Gastrocnemius medialis (tissue), 4 donors: ENCODE measurements at regions not wholly inside any gene's neighbourhood (a gene's known extent, or its start where the extent isn't known, plus 50 kb on each side); places are given as distances from the start of the nearest gene placed in this dataset.

Experiments
- POLR2A ChIP-seq, 2 donors: fragments of 450-650 bp; IDR thresholded peaks; one replicate each; pipeline ENCODE4 v1.6.1; 2017; ENCODE audit warnings: antibody characterized with exemption in 2 of 2, mild to moderate bottlenecking in 2 of 2, moderate library complexity in 2 of 2
- TF ChIP-seq, protein P1 (sequence below), 5 experiments: fragments of 450-650 bp in 3 of 5; fragments of 200-600 bp in 2 of 5; sonication (generic) in 2 of 5; IDR thresholded peaks in 4 of 5; conservative IDR thresholded peaks in 1 of 5; 1 replicate in 4 of 5; 2 replicates in 1 of 5; pipeline ENCODE4 v1.5.1; 2016 to 2019; ENCODE audit warnings: antibody characterized with exemption in 5 of 5, mild to moderate bottlenecking in 3 of 5, moderate library complexity in 3 of 5

DNA sequence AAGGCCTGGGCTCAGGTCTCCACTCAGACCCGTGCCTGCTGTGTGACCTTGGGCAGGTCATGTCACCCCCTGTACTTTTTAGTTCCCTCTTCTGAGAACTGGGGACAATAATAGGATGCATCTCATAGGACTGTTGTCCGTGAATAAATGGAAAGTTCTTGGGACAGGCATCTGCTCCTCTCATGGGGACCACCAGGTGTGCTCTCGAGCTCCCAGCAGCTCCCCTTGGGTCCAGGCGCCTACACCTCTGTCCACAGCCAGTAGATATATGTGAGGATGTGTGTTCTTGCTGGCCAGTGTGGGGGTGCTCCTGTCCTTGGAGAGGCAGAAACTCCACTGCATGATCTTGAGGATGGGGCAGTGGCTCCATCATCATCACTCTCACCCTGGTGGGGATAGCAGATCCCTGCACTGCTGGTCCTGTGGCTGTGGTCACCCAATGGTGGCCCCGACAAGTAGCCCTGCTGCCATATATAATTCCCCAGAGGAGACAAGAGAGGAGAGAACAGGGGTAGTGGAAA is 257.6 kb upstream of the TLE3 start:
- no peak for TF ChIP-seq POLR2A (IDR thresholded peaks at IDR 0.05)
- TF ChIP-seq, protein P1, sequence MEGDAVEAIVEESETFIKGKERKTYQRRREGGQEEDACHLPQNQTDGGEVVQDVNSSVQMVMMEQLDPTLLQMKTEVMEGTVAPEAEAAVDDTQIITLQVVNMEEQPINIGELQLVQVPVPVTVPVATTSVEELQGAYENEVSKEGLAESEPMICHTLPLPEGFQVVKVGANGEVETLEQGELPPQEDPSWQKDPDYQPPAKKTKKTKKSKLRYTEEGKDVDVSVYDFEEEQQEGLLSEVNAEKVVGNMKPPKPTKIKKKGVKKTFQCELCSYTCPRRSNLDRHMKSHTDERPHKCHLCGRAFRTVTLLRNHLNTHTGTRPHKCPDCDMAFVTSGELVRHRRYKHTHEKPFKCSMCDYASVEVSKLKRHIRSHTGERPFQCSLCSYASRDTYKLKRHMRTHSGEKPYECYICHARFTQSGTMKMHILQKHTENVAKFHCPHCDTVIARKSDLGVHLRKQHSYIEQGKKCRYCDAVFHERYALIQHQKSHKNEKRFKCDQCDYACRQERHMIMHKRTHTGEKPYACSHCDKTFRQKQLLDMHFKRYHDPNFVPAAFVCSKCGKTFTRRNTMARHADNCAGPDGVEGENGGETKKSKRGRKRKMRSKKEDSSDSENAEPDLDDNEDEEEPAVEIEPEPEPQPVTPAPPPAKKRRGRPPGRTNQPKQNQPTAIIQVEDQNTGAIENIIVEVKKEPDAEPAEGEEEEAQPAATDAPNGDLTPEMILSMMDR (IDR thresholded peaks at IDR 0.05 in 4 of 5, conservative IDR thresholded peaks at IDR 0.05 in 1 of 5) = no peak
